MM.1S (cell line): ENCODE measurements at regions not wholly inside any gene's neighbourhood (a gene's known extent, or its start where the extent isn't known, plus 50 kb on each side); places are given as distances from the start of the nearest gene placed in this dataset.

Experiments
- CTCF ChIP-seq: fragments of 300-600 bp; sonication (generic); IDR thresholded peaks from 2 replicates; pipeline ENCODE4 v1.5.1; 2016; ENCODE audit warnings: antibody characterized with exemption, low read length, mixed read lengths
- EZH2 ChIP-seq: fragments of 300-600 bp; sonication (generic); optimal IDR thresholded peaks from 2 replicates; pipeline ENCODE3; 2017; ENCODE audit warnings: low read depth, mild to moderate bottlenecking, antibody characterized with exemption, low read length, mixed read lengths
- EZH2phosphoT487 ChIP-seq: fragments of 300-600 bp; sonication (generic); IDR thresholded peaks from 2 replicates; pipeline ENCODE4 v1.6.1; 2018; ENCODE audit warnings: antibody characterized with exemption, low read length

- no peak for TF ChIP-seq CTCF
- no peak for TF ChIP-seq EZH2phosphoT487
- TF ChIP-seq EZH2 = no peak
Observed at GRCh38 chr10:45558425-45558824, 114.1 kb downstream of the ZFAND4 start.
